CD4-positive, alpha-beta memory T cell (primary cell): ENCODE measurements at regions not wholly inside any gene's neighbourhood (a gene's known extent, or its start where the extent isn't known, plus 50 kb on each side); places are given as distances from the start of the nearest gene placed in this dataset.

Experiments
- CTCF ChIA-PET: fragments of 350-600 bp; sonication (Branson Sonifier 250); formaldehyde crosslinking; loops from one replicate; lab custom pipeline; 2021; ENCODE audit warnings: inconsistent platforms; ENCODE audit not compliant: partially characterized antibody; lab: Charles Lee
- POLR2A ChIA-PET: fragments of 350-600 bp; sonication (Branson Sonifier 250); formaldehyde crosslinking; loops from one replicate; lab custom pipeline; 2021; ENCODE audit not compliant: partially characterized antibody; lab: Charles Lee
- DNase-seq, 5 donors: peaks; one replicate each; pipeline versions ENCODE4 v3.0.0 to v3.0.0-alpha.2; 2020 to 2022; ENCODE audit warnings: mixed read lengths in 1 of 5
- H3K27ac ChIP-seq: one replicate; pipeline ENCODE4 v1.7.0; 2013; ENCODE audit warnings: low read depth, low read length
- H3K27me3 ChIP-seq: 2 replicates; pipeline ENCODE4 v1.7.0; 2013; ENCODE audit warnings: mild to moderate bottlenecking, low read length, moderate library complexity; ENCODE audit not compliant: insufficient read depth
- H3K36me3 ChIP-seq: 2 replicates; pipeline ENCODE4 v1.7.0; 2013; ENCODE audit warnings: mild to moderate bottlenecking, low read length, moderate library complexity; ENCODE audit not compliant: insufficient read depth
- H3K4me1 ChIP-seq: 2 replicates; pipeline ENCODE4 v1.7.0; 2013; ENCODE audit warnings: mild to moderate bottlenecking, low read length, moderate library complexity; ENCODE audit not compliant: insufficient read depth
- H3K4me3 ChIP-seq, 2 donors: one replicate each; pipeline ENCODE4 v1.7.0; 2013; ENCODE audit warnings: low read length in 2 of 2, mild to moderate bottlenecking in 1 of 2
- H3K9me3 ChIP-seq, 2 donors: one replicate each; pipeline ENCODE4 v1.7.0; 2013; ENCODE audit warnings: low read length in 2 of 2, control low read depth in 1 of 2; ENCODE audit not compliant: control insufficient read depth in 1 of 2
- H3K27ac Mint-ChIP-seq, 7 donors: one replicate each; pipeline ENCODE4 v1.8.0; 2020 to 2021; ENCODE audit warnings: mixed read lengths in 7 of 7, mild to moderate bottlenecking in 6 of 7, inconsistent platforms in 3 of 7, moderate library complexity in 3 of 7
- H3K27me3 Mint-ChIP-seq, 2 donors: one replicate each; pipeline ENCODE4 v1.8.0; 2020 to 2021; ENCODE audit warnings: mixed read lengths in 2 of 2
- H3K36me3 Mint-ChIP-seq, 2 donors: one replicate each; pipeline ENCODE4 v1.8.0; 2020 to 2021; ENCODE audit warnings: mixed read lengths in 2 of 2, inconsistent platforms in 1 of 2, mild to moderate bottlenecking in 1 of 2
- H3K4me1 Mint-ChIP-seq, 4 donors: one replicate each; pipeline ENCODE4 v1.8.0; 2020 to 2021; ENCODE audit warnings: mixed read lengths in 4 of 4, mild to moderate bottlenecking in 1 of 4
- H3K4me3 Mint-ChIP-seq, 8 donors: one replicate each; pipeline ENCODE4 v1.8.0; 2020 to 2021; ENCODE audit warnings: mixed read lengths in 8 of 8, mild to moderate bottlenecking in 7 of 8, moderate library complexity in 6 of 8, inconsistent platforms in 3 of 8
- H3K9me3 Mint-ChIP-seq, 8 donors: one replicate each; pipeline ENCODE4 v1.8.0; 2020 to 2021; ENCODE audit warnings: mixed read lengths in 8 of 8, mild to moderate bottlenecking in 5 of 8, inconsistent platforms in 3 of 8, moderate library complexity in 1 of 8
- intact Hi-C: fragments of 100-400 bp; cut with micrococcal nuclease; formaldehyde crosslinking; loops from one replicate; pipeline ENCODE4 v1.15.1; 2023

DNA sequence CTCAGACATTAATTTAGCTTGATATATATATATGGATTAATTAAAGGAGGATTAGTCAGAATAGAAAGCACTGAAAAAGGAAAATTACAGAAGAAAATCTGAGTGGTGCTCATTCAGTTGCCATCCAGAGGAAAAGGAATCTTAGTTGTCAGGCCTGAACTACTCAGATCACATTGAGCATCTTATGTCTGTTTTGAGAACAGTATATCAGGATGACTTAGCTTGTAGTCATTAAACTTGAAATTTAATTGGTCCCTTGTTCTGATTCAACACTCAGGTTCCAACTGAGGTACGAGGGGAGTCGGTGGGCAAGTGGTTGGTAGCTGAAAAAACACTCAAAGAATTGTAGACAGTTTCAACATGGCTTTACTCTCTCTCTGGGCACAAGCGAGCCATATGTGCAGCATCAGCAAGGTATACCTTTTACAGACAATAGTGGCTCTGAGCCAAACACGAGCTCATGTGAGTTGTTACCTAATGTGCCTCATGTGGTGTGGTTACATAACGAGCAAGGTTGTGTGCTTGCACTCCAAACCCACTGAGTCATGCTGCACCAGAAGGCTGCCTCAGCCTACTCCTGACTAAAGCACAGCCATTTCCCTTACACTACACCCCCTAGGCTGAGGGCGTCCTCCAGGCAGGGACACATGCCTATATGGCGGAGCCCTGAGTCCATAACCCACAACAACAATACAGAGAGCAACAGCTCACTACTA lies 73.0 kb upstream of the HMGN3 start:
- POLR2A ChIA-PET: no interaction called here
- intact Hi-C loops: no loop called here
- Histone ChIP-seq H3K27ac (no peak overlapping the region), H3K36me3 (no peaks in the 10 kb centered on the region), H3K4me3 (no peak overlapping the region), H3K9me3 (no peaks in the 10 kb centered on the region), H3K27me3 (no peaks in the 10 kb centered on the region), H3K4me1 (no peaks in the 10 kb centered on the region)
- Mint-ChIP-seq H3K4me3 (no peak overlapping the region), H3K9me3 (peaks cover 0 to 3% (median 0%) of the 10 kb centered on the region in 8 donors), H3K4me1 (no peaks in the 10 kb centered on the region), H3K36me3 (no peaks in the 10 kb centered on the region), H3K27me3 (no peaks in the 10 kb centered on the region), H3K27ac (no peak overlapping the region)
- DNase-seq: no peak
- CTCF ChIA-PET: no interaction called here

DNA sequence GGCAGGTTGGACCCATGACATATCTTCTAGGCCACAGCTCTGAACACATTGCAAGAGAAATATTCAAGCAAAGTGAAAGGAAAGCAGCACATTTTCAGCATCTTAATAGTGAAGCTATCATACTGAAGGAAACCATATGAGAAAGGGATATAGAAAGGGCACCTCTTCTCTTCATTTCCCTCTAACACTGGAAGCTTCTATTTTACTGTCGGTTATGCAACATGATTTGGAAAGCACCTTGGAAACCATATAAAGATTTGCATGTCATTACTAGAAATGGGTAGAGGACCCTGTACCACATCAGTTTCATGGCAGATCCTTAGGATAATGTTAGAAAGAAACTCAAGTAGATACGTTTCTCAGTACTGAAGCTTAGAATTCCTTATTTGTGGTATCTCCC lies 70.5 kb upstream of the HMGN3 start:
- Mint-ChIP-seq H3K4me3 (no peak overlapping the region), H3K27me3 (no peaks in the 10 kb centered on the region), H3K27ac (no peak overlapping the region), H3K9me3 (no peaks in the 10 kb centered on the region), H3K4me1 (no peaks in the 10 kb centered on the region), H3K36me3 (no peaks in the 10 kb centered on the region)
- Histone ChIP-seq H3K4me1 (no peaks in the 10 kb centered on the region), H3K27ac (no peak overlapping the region), H3K4me3 (no peak overlapping the region), H3K27me3 (no peaks in the 10 kb centered on the region), H3K36me3 (no peaks in the 10 kb centered on the region), H3K9me3 (no peaks in the 10 kb centered on the region)
- POLR2A ChIA-PET: no interaction called here
- intact Hi-C loops: no loop called here
- CTCF ChIA-PET: no interaction called here
- no peak for DNase-seq

- H3K4me1 Mint-ChIP-seq: no peaks in the 10 kb centered on the region
- H3K4me1 ChIP-seq: no peaks in the 10 kb centered on the region
- no peaks in the 10 kb centered on the region for H3K9me3 Mint-ChIP-seq
- no peak for DNase-seq
- no peak overlapping the region for H3K4me3 Mint-ChIP-seq
- H3K36me3 Mint-ChIP-seq: no peaks in the 10 kb centered on the region
- ChIA-PET POLR2A (no interaction called here), CTCF (no interaction called here)
- H3K27me3 ChIP-seq: no peaks in the 10 kb centered on the region
- H3K27me3 Mint-ChIP-seq: no peaks in the 10 kb centered on the region
- no peak overlapping the region for H3K27ac Mint-ChIP-seq
- no peak overlapping the region for H3K27ac ChIP-seq
- intact Hi-C loops: no loop called here
- no peak overlapping the region for H3K4me3 ChIP-seq
- no peaks in the 10 kb centered on the region for H3K9me3 ChIP-seq
- H3K36me3 ChIP-seq: no peaks in the 10 kb centered on the region
Observed at GRCh38 chr6:79302341-79302740, 67.9 kb upstream of the HMGN3 start.

GRCh38 chr6:79301290-79301689 lies 66.8 kb upstream of the HMGN3 start:
- Histone ChIP-seq H3K4me3 (no peak overlapping the region), H3K36me3 (no peaks in the 10 kb centered on the region), H3K4me1 (no peaks in the 10 kb centered on the region), H3K27me3 (no peaks in the 10 kb centered on the region), H3K9me3 (no peaks in the 10 kb centered on the region), H3K27ac (no peak overlapping the region)
- Mint-ChIP-seq H3K4me3 (no peak overlapping the region), H3K27me3 (no peaks in the 10 kb centered on the region), H3K27ac (no peak overlapping the region), H3K9me3 (no peaks in the 10 kb centered on the region), H3K4me1 (no peaks in the 10 kb centered on the region), H3K36me3 (no peaks in the 10 kb centered on the region)
- intact Hi-C loops: no loop called here
- DNase-seq: no peak
- POLR2A ChIA-PET: no interaction called here
- CTCF ChIA-PET: no interaction called here

GRCh38 chr6:79296211-79296610 lies 61.7 kb upstream of the HMGN3 start:
- ChIA-PET POLR2A (no interaction called here), CTCF (no interaction called here)
- intact Hi-C loops: no loop called here
- peaks cover 0 to 5% of the 10 kb centered on the region in 2 donors for H3K27me3 Mint-ChIP-seq
- no peaks in the 10 kb centered on the region for H3K4me1 ChIP-seq
- no peak overlapping the region for H3K4me3 Mint-ChIP-seq
- DNase-seq: no peak
- H3K36me3 Mint-ChIP-seq: no peaks in the 10 kb centered on the region
- H3K27ac Mint-ChIP-seq: no peak overlapping the region
- H3K4me3 ChIP-seq: no peak overlapping the region
- no peak overlapping the region for H3K27ac ChIP-seq
- H3K9me3 Mint-ChIP-seq: no peaks in the 10 kb centered on the region
- no peaks in the 10 kb centered on the region for H3K36me3 ChIP-seq
- H3K27me3 ChIP-seq: no peaks in the 10 kb centered on the region
- H3K9me3 ChIP-seq: no peaks in the 10 kb centered on the region
- no peaks in the 10 kb centered on the region for H3K4me1 Mint-ChIP-seq
